RWPE1 (cell line): ENCODE measurements at regions not wholly inside any gene's neighbourhood (a gene's known extent, or its start where the extent isn't known, plus 50 kb on each side); places are given as distances from the start of the nearest gene placed in this dataset.

Experiments
- CTCF ChIA-PET: fragments of 350-600 bp; sonication (Branson Sonifier 250); formaldehyde crosslinking; extraction: SDS; loops from one replicate; lab custom pipeline; 2021; lab: Yijun Ruan, JAX
- POLR2A ChIA-PET: fragments of 400-600 bp; formaldehyde crosslinking; extraction: SDS; loops from one replicate; lab custom pipeline; 2020; ENCODE audit warnings: antibody characterized with exemption; ENCODE audit not compliant: low non-redundant PET; lab: Yijun Ruan, JAX
- DNase-seq: peaks from one replicate; pipeline ENCODE4 v3.0.0; 2012; ENCODE audit warnings: low spot score
- H3K27ac ChIP-seq: fragments of 450-650 bp; 2 replicates; pipeline ENCODE4 v1.5.1; 2017
- TF ChIP-seq, protein P1 (sequence below): fragments of 450-650 bp; conservative IDR thresholded peaks from 2 replicates; pipeline ENCODE4 v1.5.1; 2017; ENCODE audit warnings: low read depth, mild to moderate bottlenecking

DNA sequence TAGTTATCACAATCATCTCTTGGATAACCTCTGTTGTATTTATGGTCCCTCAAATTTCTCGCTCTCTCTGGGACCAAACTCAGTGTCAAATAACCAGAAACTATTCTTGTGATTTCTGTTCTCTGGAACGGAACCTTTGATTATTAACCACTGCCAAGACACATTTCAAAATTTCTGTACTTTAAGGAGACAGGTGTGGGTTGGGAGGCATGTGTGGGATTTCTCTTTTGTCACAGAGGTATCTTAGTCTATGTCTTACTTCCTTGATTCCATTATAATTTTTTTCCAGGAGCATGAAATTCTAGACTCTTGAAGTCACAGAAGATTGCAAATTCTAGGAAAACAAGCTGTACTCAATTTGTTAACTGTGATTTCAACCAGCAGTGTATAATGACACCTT is 919.0 kb upstream of the B3GALT2 start:
- POLR2A ChIA-PET = no interaction called here
- TF ChIP-seq, protein P1, sequence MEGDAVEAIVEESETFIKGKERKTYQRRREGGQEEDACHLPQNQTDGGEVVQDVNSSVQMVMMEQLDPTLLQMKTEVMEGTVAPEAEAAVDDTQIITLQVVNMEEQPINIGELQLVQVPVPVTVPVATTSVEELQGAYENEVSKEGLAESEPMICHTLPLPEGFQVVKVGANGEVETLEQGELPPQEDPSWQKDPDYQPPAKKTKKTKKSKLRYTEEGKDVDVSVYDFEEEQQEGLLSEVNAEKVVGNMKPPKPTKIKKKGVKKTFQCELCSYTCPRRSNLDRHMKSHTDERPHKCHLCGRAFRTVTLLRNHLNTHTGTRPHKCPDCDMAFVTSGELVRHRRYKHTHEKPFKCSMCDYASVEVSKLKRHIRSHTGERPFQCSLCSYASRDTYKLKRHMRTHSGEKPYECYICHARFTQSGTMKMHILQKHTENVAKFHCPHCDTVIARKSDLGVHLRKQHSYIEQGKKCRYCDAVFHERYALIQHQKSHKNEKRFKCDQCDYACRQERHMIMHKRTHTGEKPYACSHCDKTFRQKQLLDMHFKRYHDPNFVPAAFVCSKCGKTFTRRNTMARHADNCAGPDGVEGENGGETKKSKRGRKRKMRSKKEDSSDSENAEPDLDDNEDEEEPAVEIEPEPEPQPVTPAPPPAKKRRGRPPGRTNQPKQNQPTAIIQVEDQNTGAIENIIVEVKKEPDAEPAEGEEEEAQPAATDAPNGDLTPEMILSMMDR = no peak
- CTCF ChIA-PET = interaction anchor here (0.7 kb wide), 1 partner anchor 9 kb away, joined by 3 read pairs; no protein-coding TSS in a partner anchor

DNA sequence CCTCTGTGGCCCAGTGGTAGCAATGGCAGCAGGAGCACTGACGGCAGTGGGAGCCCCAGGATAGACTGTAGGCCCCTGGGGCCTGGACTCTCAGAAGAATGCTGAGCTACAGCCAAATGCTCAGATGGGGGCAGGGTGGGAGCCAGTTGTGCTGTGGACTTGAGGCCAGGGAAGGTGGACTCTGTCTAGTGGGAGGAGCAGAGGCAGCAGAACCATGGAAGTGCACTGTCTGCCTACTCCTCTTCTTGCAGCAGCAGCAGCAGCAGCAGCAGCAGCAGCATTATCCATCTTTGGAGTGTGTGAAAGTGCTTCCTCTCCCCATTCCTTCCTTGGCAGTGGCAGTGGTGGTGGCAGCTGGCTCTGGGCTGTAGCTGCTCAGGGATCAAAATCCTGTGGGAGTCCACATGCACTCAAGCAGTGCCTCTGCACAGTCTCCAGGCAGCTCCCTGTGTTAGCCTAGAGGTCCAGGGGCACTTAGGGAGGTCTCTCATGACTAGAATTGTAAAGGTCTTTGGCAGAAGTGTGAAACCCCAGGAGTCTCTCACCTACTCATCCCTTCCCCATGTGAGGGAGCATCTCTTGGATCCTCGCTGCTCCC is 917.9 kb upstream of the B3GALT2 start:
- no peak for DNase-seq
- CTCF ChIA-PET = no interaction called here
- no peak overlapping the region for H3K27ac ChIP-seq
- TF ChIP-seq, protein P1 = no peak
- POLR2A ChIA-PET = no interaction called here

More for the DNA sequence above, 919.0 kb upstream of the B3GALT2 start:
- no peak for DNase-seq
- no peak overlapping the region for H3K27ac ChIP-seq

DNA sequence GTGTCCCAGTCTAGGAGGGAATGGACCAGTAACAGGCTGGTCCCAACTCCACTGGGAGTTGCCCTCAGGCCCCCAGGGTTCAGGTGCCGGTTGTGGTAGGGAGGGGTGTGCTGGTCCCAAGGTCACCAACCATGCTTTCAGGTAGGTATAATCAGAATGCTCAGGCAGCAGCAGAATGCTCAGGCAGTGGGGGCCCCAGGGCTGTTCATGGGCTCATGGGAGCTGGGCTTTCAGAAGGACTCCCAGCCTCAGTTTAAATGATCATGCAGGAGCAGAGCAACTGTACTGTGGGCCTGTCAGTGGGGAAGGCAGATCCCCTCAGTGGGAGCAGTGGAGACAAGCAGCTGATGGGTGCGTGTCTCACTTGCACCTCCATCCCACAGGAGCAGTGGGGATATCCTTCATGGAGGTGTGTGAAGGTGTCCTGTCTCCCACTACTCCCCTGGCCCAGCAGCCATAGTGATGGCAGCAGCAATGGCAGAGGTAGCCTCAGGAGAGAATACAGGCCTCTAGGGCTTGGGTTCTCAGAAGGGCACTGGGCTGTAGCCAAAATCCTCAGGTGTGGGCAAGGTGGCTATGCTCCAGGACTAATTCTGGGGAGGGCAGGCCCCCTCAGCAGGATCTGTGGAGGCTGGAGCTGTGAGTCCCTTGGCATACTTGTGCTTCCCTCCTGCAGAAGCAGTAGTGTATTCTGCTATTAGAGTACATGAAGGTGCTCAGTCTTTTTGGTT is 917.3 kb upstream of the B3GALT2 start:
- DNase-seq = no peak
- ChIA-PET POLR2A (no interaction called here), CTCF (interaction anchor here (0.7 kb wide), 1 partner anchor 15 kb away, joined by 3 read pairs; no protein-coding TSS in a partner anchor)
- TF ChIP-seq, protein P1 = no peak
- no peak overlapping the region for H3K27ac ChIP-seq

GRCh38 chr1:194103101-194103500 is 916.7 kb upstream of the B3GALT2 start:
- no peak for DNase-seq
- H3K27ac ChIP-seq = no peak overlapping the region
- ChIA-PET CTCF (interaction anchor here (0.7 kb wide), 1 partner anchor 15 kb away, joined by 3 read pairs; no protein-coding TSS in a partner anchor), POLR2A (no interaction called here)
- TF ChIP-seq, protein P1 = no peak

DNA sequence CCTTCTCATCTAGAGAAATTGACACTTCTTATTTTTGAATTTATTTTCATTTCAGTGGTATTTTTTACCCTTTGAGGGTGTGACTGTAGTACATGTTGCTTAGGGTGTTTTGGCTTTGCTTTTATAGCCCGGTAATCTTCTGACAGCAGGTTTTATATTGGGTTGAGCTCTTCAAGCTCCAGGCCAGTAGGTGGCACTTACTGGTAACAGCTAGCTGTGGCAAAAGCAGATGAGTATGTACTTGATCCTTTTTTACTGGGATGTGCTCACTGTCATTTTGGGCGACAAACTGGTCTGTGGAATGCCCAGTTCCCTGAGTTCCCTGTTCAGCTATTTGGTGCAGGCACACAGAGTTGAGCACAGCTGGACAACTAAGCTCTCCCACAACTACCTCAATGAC is 916.2 kb upstream of the B3GALT2 start:
- no peak overlapping the region for H3K27ac ChIP-seq
- POLR2A ChIA-PET = no interaction called here
- CTCF ChIA-PET = interaction anchor here (0.6 kb wide), 1 partner anchor 973 kb away, joined by 3 read pairs; no protein-coding TSS in a partner anchor
- no peak for DNase-seq
- TF ChIP-seq, protein P1 = no peak

DNA sequence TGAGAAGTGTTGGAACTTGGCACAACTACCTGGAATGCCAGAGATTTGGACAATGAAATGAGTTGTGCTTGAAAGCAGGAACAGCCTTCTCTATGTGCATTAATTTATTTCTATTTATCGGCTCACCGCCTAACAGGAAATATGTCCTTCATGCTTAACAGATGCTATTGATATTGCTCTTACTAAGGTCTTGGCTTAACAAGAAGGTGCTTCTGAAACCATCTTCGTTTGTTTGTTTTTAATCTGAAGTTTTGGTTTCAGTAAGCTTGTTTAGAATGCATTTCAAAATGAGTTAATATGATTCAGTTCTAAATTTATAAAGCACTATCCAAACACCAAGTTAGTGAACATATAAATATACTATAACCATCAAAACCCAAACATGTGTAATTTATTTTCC is 898.3 kb upstream of the B3GALT2 start:
- CTCF ChIA-PET = no interaction called here
- POLR2A ChIA-PET = no interaction called here
- no peak for DNase-seq
- TF ChIP-seq, protein P1 = no peak
- H3K27ac ChIP-seq = no peak overlapping the region
